Adrenal gland (tissue), 5 donors: ENCODE measurements at regions not wholly inside any gene's neighbourhood (a gene's known extent, or its start where the extent isn't known, plus 50 kb on each side); places are given as distances from the start of the nearest gene placed in this dataset.

Experiments
- POLR2A ChIP-seq, 2 donors: fragments of 450-650 bp; IDR thresholded peaks; one replicate each; pipeline ENCODE4 v1.6.1; 2017; ENCODE audit warnings: antibody characterized with exemption in 2 of 2, mild to moderate bottlenecking in 2 of 2, moderate library complexity in 1 of 2
- TF ChIP-seq, protein P1 (sequence below), 6 experiments: fragments of 450-650 bp in 4 of 6; fragments of 200-600 bp in 2 of 6; sonication (generic) in 1 of 6; IDR thresholded peaks; 1 replicate in 5 of 6; 2 replicates in 1 of 6; pipeline versions ENCODE4 v1.5.1 to v1.8.0; 2016 to 2021; ENCODE audit warnings: antibody characterized with exemption in 6 of 6, mild to moderate bottlenecking in 2 of 6, moderate library complexity in 1 of 6
- donor health status: DM: no; HTN: no; CAD: no.

DNA sequence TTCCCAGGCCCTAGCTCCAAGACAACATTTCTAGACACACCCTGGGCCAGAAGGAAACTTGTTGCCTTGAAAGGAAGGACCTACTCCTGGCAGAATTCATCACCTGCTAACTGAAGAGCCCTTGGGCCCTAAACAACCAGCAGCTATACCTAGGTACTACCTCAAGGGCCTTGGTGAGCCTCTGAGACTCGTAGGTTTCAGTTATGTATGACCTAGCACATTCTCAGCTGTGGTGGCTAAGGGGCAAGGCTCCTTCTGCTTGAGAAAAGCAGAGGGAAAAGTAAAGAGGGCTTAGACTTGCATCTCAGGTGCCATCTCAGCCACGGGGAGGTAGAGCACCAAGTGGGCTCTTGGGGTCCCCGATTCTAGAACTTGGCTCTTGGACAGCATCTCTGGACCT lies 132.3 kb upstream of the NHSL1 start:
- TF ChIP-seq, protein P1, sequence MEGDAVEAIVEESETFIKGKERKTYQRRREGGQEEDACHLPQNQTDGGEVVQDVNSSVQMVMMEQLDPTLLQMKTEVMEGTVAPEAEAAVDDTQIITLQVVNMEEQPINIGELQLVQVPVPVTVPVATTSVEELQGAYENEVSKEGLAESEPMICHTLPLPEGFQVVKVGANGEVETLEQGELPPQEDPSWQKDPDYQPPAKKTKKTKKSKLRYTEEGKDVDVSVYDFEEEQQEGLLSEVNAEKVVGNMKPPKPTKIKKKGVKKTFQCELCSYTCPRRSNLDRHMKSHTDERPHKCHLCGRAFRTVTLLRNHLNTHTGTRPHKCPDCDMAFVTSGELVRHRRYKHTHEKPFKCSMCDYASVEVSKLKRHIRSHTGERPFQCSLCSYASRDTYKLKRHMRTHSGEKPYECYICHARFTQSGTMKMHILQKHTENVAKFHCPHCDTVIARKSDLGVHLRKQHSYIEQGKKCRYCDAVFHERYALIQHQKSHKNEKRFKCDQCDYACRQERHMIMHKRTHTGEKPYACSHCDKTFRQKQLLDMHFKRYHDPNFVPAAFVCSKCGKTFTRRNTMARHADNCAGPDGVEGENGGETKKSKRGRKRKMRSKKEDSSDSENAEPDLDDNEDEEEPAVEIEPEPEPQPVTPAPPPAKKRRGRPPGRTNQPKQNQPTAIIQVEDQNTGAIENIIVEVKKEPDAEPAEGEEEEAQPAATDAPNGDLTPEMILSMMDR (IDR thresholded peaks at IDR 0.05) = no peak
- TF ChIP-seq POLR2A (IDR thresholded peaks at IDR 0.05) = no peak
